Activated CD4-positive, alpha-beta T cell treated with anti-CD3 and anti-CD28 coated beads, Interleukin-2, Interleukin-4, amounts not matched to agents 100 ng/mL and 50 ng/mL, durations not matched to agents 16 hours and 8 hours (primary cell): ENCODE measurements at regions not wholly inside any gene's neighbourhood (a gene's known extent, or its start where the extent isn't known, plus 50 kb on each side); places are given as distances from the start of the nearest gene placed in this dataset.

Experiments
- DNase-seq: peaks from one replicate; pipeline ENCODE4 v3.0.0-alpha.2; 2020; ENCODE audit warnings: low spot score

DNA sequence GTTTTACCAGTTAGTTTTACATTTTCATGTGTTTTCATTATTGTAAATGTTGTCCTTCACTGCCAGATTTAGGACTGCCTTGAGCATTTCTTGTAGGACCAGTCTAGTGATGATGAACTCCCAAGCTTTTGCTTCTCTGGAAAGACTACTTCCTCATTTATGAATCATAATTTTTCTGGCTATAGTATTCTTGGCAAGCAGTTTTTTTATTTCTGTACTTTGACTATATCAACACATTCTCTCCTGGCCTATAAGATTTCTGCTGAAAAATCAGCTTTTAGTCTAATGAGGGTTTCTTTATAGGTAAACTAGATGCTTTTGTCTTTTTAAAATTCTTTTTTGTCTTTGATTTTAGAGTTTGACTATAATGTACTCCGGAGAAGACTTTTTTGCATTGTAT, 256.8 kb upstream of the GRAMD2B start:
- no peak for DNase-seq

- no peak for DNase-seq
Observed at GRCh38 chr5:126168785-126169184, 254.4 kb upstream of the GRAMD2B start.

GRCh38 chr5:126171916-126172315, 251.3 kb upstream of the GRAMD2B start:
- no peak for DNase-seq

GRCh38 chr5:126172812-126173211, 250.4 kb upstream of the GRAMD2B start:
- DNase-seq, result no peak

- no peak for DNase-seq
Observed at GRCh38 chr5:126178521-126178920, 244.7 kb upstream of the GRAMD2B start.

- no peak for DNase-seq
Observed at GRCh38 chr5:126182971-126183695, 240.1 kb upstream of the GRAMD2B start.

DNA sequence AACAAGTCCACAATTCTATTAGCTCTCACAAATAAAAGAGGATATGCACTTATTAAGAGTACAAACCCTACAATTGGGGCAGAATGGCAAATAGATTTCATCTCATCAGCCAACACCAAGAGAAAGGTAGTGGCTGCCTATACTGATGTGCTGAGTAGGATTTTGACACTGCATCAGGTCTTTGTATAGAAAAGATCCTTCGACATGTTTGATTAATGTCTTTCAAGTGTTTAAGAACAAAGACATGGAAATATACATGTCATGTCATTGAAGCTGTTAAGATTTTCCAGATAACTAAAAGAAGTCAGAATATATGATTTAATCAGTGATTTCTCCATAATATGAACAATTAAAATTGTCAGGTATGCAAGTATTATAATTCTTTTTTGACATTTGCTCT, 238.7 kb upstream of the GRAMD2B start:
- no peak for DNase-seq

DNA sequence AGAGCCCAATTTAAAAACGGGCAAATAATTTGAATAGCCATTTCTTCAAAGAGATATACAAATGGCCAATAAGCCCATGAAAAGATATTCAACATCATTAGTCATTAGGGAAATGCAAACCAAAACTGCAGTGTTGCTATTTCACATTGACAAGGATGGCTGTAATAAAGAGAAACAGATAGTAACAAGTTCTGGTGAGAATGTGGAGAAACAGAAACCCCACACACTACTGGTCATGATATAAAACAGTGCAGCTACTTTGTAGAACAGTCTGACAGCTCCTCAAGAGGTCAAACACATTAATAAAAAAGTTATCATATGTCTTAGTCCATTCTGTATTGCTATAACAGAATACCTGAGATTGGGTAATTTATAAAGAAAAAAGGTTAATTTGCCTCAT, 237.0 kb upstream of the GRAMD2B start:
- DNase-seq, result no peak

DNA sequence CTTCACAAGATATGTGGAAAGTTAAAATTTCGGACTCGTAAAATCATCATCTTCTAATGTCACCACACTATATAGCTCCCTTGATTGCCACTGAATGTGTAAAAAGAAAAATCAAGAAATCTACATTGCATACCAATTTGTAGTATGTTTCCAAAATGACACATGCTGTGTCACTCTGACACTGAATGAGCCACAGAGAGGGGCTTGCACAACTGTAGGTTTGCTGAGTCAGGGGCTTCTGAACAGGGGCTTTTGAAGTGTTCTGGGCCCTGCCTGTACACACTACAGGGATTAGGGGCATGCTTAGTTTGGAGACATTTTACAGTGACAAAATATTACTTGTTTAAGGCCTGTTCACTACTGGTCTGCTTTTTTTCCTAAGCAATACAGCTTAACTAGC, 234.4 kb upstream of the GRAMD2B start:
- DNase-seq, result no peak

GRCh38 chr5:126189231-126189630, 234.0 kb upstream of the GRAMD2B start:
- DNase-seq, result no peak

GRCh38 chr5:126189862-126190261, 233.3 kb upstream of the GRAMD2B start:
- DNase-seq, result no peak

- no peak for DNase-seq
Observed at GRCh38 chr5:126192226-126192625, 231.0 kb upstream of the GRAMD2B start.

DNA sequence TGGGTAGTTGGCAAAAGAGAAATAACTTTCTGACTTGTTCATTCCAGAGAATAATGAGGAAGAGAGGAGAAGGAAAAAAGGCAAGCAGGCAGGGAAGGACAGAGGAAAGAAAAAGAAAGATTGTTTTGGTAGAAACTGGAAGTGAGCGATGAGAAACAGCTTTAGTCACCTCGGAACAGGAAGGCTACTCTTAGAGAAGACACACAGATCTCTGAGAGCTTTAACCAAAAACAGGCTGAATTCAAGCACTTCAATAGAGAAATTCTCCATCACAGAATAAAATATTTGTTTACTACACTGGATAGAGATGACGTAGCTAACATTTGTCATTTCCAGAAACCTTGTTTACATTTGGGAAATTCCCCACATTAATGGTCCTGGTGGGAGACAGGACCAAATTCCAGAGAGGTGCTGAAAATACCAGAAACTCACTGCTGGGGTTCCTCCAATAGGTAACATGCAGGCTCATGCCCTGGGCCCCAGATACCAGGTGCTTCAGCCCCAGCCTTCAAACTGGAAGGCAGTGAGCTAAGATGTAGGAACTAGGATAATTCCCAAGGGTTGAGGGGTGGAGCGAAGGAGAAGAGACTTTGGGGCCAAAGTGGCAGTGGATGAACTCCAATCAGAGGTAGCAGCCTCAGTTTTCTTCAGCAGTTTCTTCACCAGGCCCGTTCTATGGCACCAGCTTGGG, 227.7 kb upstream of the GRAMD2B start:
- no peak for DNase-seq

GRCh38 chr5:126198531-126198930, 224.7 kb upstream of the GRAMD2B start:
- no peak for DNase-seq

DNA sequence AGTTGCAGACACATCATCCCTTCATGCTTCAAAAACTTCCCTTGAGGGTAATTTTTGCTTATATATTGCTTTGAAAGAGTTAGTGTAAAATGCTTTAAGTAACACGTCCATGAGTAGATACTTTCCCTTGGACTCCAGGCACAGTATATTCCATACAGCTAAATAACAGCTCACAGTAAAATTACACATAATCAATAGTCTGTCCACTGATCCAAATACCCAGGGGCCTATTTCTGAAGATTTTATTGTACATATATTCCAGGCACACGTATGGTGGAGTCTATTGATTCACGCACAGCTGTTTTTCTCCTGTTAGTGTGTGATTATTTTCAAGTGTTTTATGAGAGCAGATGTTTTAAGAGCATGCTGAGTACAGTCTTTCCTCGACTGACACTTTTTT, 223.7 kb upstream of the GRAMD2B start:
- DNase-seq, result no peak

DNA sequence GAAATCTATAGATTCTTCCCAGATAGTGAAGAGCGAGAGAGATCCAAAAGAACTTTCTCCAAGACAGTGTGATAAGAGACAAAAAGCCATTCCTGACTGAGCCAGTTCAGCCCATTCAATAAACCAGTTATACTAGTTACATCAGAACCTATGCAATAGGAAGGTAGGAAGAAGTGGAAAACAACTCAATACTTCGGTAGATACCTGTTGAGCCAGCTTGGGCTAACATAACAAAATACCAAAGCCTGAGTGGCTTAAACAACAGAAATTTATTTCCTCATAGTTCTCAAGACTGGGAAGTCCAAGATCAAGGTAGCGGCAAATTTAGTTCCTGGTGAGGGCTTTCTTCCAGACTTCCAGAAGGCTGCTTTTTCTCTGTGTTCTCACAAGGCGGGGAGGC, 214.5 kb upstream of the GRAMD2B start:
- no peak for DNase-seq

DNA sequence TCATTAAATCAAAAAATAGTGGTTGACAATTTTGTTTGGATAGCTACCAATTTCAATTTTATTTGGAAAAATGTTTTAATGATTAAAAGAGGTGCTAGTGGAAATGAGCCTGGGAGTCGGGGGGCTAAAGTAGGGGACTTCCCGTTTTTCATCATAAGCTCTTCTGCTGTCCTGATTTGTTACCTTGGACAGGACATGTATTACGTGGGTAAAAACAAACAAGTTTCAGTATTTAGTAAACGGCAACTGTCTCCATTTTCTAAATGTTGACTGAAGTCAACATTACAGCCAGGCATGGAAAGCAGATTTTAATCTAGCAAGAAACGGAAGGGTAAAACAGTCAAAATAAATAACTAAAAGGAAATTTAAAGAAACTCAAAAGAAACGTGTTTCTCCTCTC, 212.3 kb upstream of the GRAMD2B start:
- DNase-seq, result no peak

GRCh38 chr5:126219616-126220015, 203.6 kb upstream of the GRAMD2B start:
- no peak for DNase-seq

GRCh38 chr5:126220725-126221124, 202.5 kb upstream of the GRAMD2B start:
- DNase-seq, result no peak

DNA sequence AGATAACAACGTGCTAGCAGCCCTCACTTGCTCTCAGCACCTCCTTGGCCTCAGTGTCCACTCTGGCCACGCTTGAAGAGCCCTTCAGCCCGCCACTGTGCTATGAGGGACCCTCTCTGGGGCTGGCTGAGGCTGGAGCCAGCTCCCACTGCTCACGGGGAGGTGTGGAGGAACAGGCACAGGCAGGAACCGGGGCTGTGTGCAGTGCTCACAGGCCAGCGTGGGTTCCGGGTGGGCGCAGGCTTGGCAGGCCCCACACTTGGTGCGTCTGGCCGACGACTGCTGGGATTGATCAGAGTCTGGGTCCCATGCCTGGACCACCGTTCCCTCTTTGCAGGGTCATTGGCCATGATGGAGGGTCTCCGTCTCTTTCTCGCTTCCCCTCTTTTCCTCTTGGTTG, 194.3 kb upstream of the GRAMD2B start:
- no peak for DNase-seq

DNA sequence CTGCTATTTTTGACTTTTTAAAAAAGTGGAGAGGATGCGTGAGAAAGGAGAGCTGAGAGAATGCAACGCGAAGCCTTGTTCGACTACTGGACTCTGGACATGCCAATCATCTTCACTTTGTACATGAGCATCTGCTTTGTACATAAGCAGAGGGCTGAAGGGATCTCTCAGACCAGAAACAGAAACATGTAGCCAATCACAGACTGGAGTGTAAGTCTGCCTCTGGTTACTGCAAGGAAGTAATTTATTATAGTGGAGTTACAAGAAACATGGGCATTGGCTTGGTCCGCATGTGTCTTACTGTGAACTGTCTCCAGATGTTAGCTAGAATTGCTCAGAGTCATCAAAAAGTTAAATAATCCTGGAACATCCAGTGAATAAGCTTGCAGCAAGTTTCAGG, 190.0 kb upstream of the GRAMD2B start:
- DNase-seq, result no peak

DNA sequence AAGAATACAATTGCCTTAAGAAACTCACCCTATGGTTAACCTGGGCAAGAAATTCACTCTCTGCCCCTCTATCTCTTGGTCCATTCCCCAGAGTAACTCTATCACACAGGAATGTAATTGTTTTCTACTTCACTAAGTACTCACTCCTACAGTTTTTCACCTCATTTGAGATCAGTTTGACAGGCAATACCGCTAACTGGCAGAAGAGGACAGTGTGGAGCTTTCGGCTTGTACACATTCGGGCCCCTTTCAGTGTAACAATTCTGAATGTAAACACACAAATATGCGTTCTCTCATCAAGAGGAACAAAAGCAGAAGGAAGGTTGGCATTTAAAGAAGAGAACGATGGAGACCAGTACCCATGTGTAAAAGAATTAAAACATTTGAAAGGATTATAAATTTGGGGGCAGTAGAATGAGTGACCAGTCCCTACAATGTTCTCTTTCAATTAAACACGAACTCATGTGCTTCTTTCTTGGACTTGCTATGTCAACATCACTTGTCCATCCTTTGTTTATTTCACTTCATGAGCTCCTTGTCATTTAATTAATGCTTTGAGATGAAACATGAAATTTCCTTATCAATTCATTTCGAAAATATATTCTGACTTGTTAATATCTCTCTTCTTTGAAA, 188.5 kb upstream of the GRAMD2B start:
- DNase-seq, result peak; percentile 9

DNA sequence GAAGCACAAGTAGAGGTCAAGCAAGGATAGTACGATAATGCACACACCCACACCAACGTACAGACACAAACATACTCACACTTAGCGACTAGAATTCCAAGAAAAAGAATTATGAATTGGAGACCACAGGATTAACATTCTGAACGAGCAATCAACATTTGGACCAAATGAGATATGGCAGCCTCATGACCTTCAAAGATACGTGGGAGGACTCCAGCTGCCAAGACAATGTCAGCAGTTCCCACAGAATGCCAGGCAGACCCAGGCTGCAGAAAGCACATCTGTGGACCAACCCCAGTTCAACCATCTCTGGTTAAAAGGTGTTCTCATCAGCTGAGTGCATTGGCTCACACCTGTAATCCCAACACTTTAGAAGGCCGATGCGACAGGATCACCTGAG, 187.6 kb upstream of the GRAMD2B start:
- DNase-seq, result no peak
